OCI-LY1 (cell line): ENCODE measurements at regions not wholly inside any gene's neighbourhood (a gene's known extent, or its start where the extent isn't known, plus 50 kb on each side); places are given as distances from the start of the nearest gene placed in this dataset.

Experiments used
- H2AFZ ChIP-seq: fragments of 200-600 bp; sonication (generic), shearing (Covaris generic); 2 replicates; pipeline ENCODE4 v1.6.0; 2014; ENCODE audit warnings: antibody characterized with exemption, mild to moderate bottlenecking, low read length
- H3F3A ChIP-seq: fragments of 200-600 bp; sonication (generic), shearing (Covaris generic); 2 replicates; pipeline ENCODE4 v1.6.0; 2014; ENCODE audit warnings: mild to moderate bottlenecking, antibody characterized with exemption, low read length, moderate library complexity; ENCODE audit not compliant: insufficient read depth
- H3K27ac ChIP-seq: fragments of 200-600 bp; sonication (generic); 2 replicates; pipeline ENCODE4 v1.5.1; 2014; ENCODE audit warnings: low read length, mixed run types, mild to moderate bottlenecking, low read depth; ENCODE audit not compliant: poor library complexity, severe bottlenecking
- H3K27me3 ChIP-seq: fragments of 200-600 bp; sonication (generic); 2 replicates; pipeline ENCODE4 v1.6.0; 2014; ENCODE audit warnings: antibody characterized with exemption, mild to moderate bottlenecking, low read length, moderate library complexity; ENCODE audit not compliant: insufficient read depth
- H3K36me3 ChIP-seq: fragments of 200-600 bp; sonication (generic); 2 replicates; pipeline ENCODE4 v1.6.1; 2014; ENCODE audit warnings: mild to moderate bottlenecking, antibody characterized with exemption, low read length, moderate library complexity, mixed read lengths; ENCODE audit not compliant: insufficient read depth
- H3K4me1 ChIP-seq: fragments of 200-600 bp; sonication (generic); 2 replicates; pipeline ENCODE4 v1.5.1; 2014; ENCODE audit warnings: mild to moderate bottlenecking, low read length, moderate library complexity; ENCODE audit not compliant: insufficient read depth, severe bottlenecking
- H3K4me2 ChIP-seq: fragments of 200-600 bp; sonication (generic), shearing (Covaris generic); 2 replicates; pipeline ENCODE4 v1.6.1; 2014; ENCODE audit warnings: low read length
- H3K4me3 ChIP-seq: fragments of 200-600 bp; sonication (generic); 2 replicates; pipeline ENCODE4 v1.5.1; 2014; ENCODE audit warnings: low read length, low read depth, mild to moderate bottlenecking, mixed read lengths; ENCODE audit not compliant: poor library complexity, severe bottlenecking
- H3K79me2 ChIP-seq: fragments of 200-600 bp; shearing (Covaris generic); 2 replicates; pipeline ENCODE4 v1.6.1; 2016; ENCODE audit warnings: mixed run types, low read length, mixed read lengths; ENCODE audit not compliant: insufficient read depth
- H3K9ac ChIP-seq: fragments of 200-600 bp; sonication (generic), shearing (Covaris generic); 2 replicates; pipeline ENCODE4 v1.6.1; 2014; ENCODE audit warnings: mild to moderate bottlenecking, low read length, mixed read lengths
- H3K9me2 ChIP-seq: fragments of 200-600 bp; sonication (generic), shearing (Covaris generic); 2 replicates; pipeline ENCODE4 v1.6.1; 2014; ENCODE audit warnings: low read depth, mild to moderate bottlenecking, low read length, mixed read lengths
- H3K9me3 ChIP-seq: fragments of 200-600 bp; shearing (Covaris generic); 2 replicates; pipeline ENCODE4 v1.6.1; 2014; ENCODE audit warnings: low read length, mixed read lengths
- H4K20me1 ChIP-seq: fragments of 200-600 bp; sonication (generic), shearing (Covaris generic); 2 replicates; pipeline ENCODE4 v1.6.0; 2016; ENCODE audit warnings: mild to moderate bottlenecking, low read length; ENCODE audit not compliant: insufficient read depth
- CTCF ChIP-seq: fragments of 200-600 bp; sonication (generic), shearing (Covaris generic); IDR thresholded peaks from 2 replicates; pipeline ENCODE4 v1.5.1; 2017; ENCODE audit warnings: mild to moderate bottlenecking, antibody characterized with exemption, low read length, moderate library complexity, mixed read lengths
- EZH2 ChIP-seq: fragments of 200-600 bp; sonication (generic), shearing (Covaris generic); IDR thresholded peaks from 2 replicates; pipeline ENCODE4 v1.8.0; 2017; ENCODE audit warnings: borderline replicate concordance, mixed run types, mild to moderate bottlenecking, antibody characterized with exemption, low read length, moderate library complexity, mixed read lengths

GRCh38 chr9:135030566-135031226 lies 56.8 kb upstream of the OLFM1 start:
- Histone ChIP-seq H3K4me1 (no peaks in the 10 kb centered on the region), H3K4me3 (no peak overlapping the region), H3K36me3 (no peaks in the 10 kb centered on the region), H3K79me2 (no peaks in the 10 kb centered on the region), H4K20me1 (no peaks in the 10 kb centered on the region), H3K9ac (no peak overlapping the region), H3K9me2 (no peaks in the 10 kb centered on the region), H3K27me3 (peaks cover 12% of the 10 kb centered on the region), H3K4me2 (no peak overlapping the region), H3F3A (no peaks in the 10 kb centered on the region), H3K27ac (no peak overlapping the region), H2AFZ (no peak overlapping the region), H3K9me3 (no peaks in the 10 kb centered on the region)
- no peak for TF ChIP-seq CTCF
- no peak for TF ChIP-seq EZH2

- no peak for TF ChIP-seq EZH2
- TF ChIP-seq CTCF = no peak
- Histone ChIP-seq H3F3A (no peaks in the 10 kb centered on the region), H4K20me1 (no peaks in the 10 kb centered on the region), H2AFZ (no peak overlapping the region), H3K4me1 (no peaks in the 10 kb centered on the region), H3K27ac (no peak overlapping the region), H3K9me3 (no peaks in the 10 kb centered on the region), H3K4me2 (no peak overlapping the region), H3K27me3 (peaks cover 6% of the 10 kb centered on the region; the same call in 1 of the 2 replicates), H3K36me3 (no peaks in the 10 kb centered on the region), H3K9ac (no peak overlapping the region), H3K4me3 (no peak overlapping the region), H3K9me2 (no peaks in the 10 kb centered on the region), H3K79me2 (no peaks in the 10 kb centered on the region)
These were observed 55.2 kb upstream of the OLFM1 start for GRCh38 chr9:135032041-135032835.

- Histone ChIP-seq H3K36me3 (no peaks in the 10 kb centered on the region), H3K9me2 (no peaks in the 10 kb centered on the region), H3F3A (no peaks in the 10 kb centered on the region), H4K20me1 (no peaks in the 10 kb centered on the region), H2AFZ (no peak overlapping the region), H3K4me1 (no peaks in the 10 kb centered on the region), H3K9ac (no peak overlapping the region), H3K9me3 (no peaks in the 10 kb centered on the region), H3K27ac (no peak overlapping the region), H3K4me3 (no peak overlapping the region), H3K27me3 (peaks cover 5% of the 10 kb centered on the region; the same call in 1 of the 2 replicates), H3K79me2 (no peaks in the 10 kb centered on the region), H3K4me2 (no peak overlapping the region)
- TF ChIP-seq CTCF = no peak
- no peak for TF ChIP-seq EZH2
These were observed 54.5 kb upstream of the OLFM1 start for GRCh38 chr9:135032868-135033460.
